Mucosa of rectum (tissue), 2 donors: ENCODE measurements at regions not wholly inside any gene's neighbourhood (a gene's known extent, or its start where the extent isn't known, plus 50 kb on each side); places are given as distances from the start of the nearest gene placed in this dataset.

Experiments used
- H3K27ac ChIP-seq, 2 donors: one replicate each; pipeline ENCODE4 v1.7.0; 2013; ENCODE audit warnings: inconsistent platforms in 2 of 2, low read depth in 2 of 2, low read length in 2 of 2
- H3K27me3 ChIP-seq, 2 donors: one replicate each; pipeline ENCODE4 v1.7.0; 2013; ENCODE audit warnings: low read length in 2 of 2; ENCODE audit not compliant: control insufficient read depth in 2 of 2, insufficient read depth in 2 of 2
- H3K36me3 ChIP-seq, 2 donors: one replicate each; pipeline ENCODE4 v1.7.0; 2013; ENCODE audit warnings: low read length in 2 of 2; ENCODE audit not compliant: control insufficient read depth in 2 of 2, insufficient read depth in 2 of 2
- H3K4me1 ChIP-seq, 2 donors: one replicate each; pipeline ENCODE4 v1.7.0; 2013; ENCODE audit warnings: low read length in 2 of 2, mild to moderate bottlenecking in 1 of 2; ENCODE audit not compliant: control insufficient read depth in 2 of 2, insufficient read depth in 2 of 2
- H3K4me3 ChIP-seq, 2 donors: one replicate each; pipeline ENCODE4 v1.7.0; 2013; ENCODE audit warnings: low read length in 2 of 2
- H3K9ac ChIP-seq, 2 donors: one replicate each; pipeline ENCODE4 v1.7.0; 2013; ENCODE audit warnings: low read length in 2 of 2, low read depth in 1 of 2, mild to moderate bottlenecking in 1 of 2
- H3K9me3 ChIP-seq, 2 donors: one replicate each; pipeline ENCODE4 v1.7.0; 2013; ENCODE audit warnings: low read length in 2 of 2; ENCODE audit not compliant: control insufficient read depth in 2 of 2
- donor health status: healthy.
- donor health status: Normal muscosa, but diverticular disease.

- H3K4me1 ChIP-seq: no peaks in the 10 kb centered on the region
- H3K36me3 ChIP-seq: no peaks in the 10 kb centered on the region
- no peak overlapping the region for H3K9ac ChIP-seq
- H3K27me3 ChIP-seq: no peaks in the 10 kb centered on the region
- no peak overlapping the region for H3K27ac ChIP-seq
- H3K4me3 ChIP-seq: no peak overlapping the region
- no peaks in the 10 kb centered on the region for H3K9me3 ChIP-seq
Observed at GRCh38 chr4:121277194-121278105, 103.4 kb downstream of the QRFPR start.

- Histone ChIP-seq H3K9me3 (no peaks in the 10 kb centered on the region), H3K4me1 (no peaks in the 10 kb centered on the region), H3K36me3 (no peaks in the 10 kb centered on the region), H3K4me3 (no peak overlapping the region), H3K27ac (no peak overlapping the region), H3K9ac (no peak overlapping the region), H3K27me3 (no peaks in the 10 kb centered on the region)
Observed at GRCh38 chr4:121273191-121273590, 107.6 kb downstream of the QRFPR start.

GRCh38 chr4:121272526-121272925, 108.3 kb downstream of the QRFPR start:
- no peaks in the 10 kb centered on the region for H3K27me3 ChIP-seq
- no peaks in the 10 kb centered on the region for H3K36me3 ChIP-seq
- no peak overlapping the region for H3K9ac ChIP-seq
- no peaks in the 10 kb centered on the region for H3K4me1 ChIP-seq
- H3K4me3 ChIP-seq: no peak overlapping the region
- H3K27ac ChIP-seq: no peak overlapping the region
- no peaks in the 10 kb centered on the region for H3K9me3 ChIP-seq

GRCh38 chr4:121270389-121270788, 106.3 kb upstream of the TNIP3 start:
- Histone ChIP-seq H3K9ac (no peak overlapping the region), H3K4me3 (no peak overlapping the region), H3K27me3 (no peaks in the 10 kb centered on the region), H3K4me1 (no peaks in the 10 kb centered on the region), H3K27ac (no peak overlapping the region), H3K9me3 (no peaks in the 10 kb centered on the region), H3K36me3 (no peaks in the 10 kb centered on the region)

GRCh38 chr4:121269001-121269400, 104.9 kb upstream of the TNIP3 start:
- Histone ChIP-seq H3K36me3 (no peaks in the 10 kb centered on the region), H3K9me3 (no peaks in the 10 kb centered on the region), H3K9ac (no peak overlapping the region), H3K4me1 (no peaks in the 10 kb centered on the region), H3K27me3 (no peaks in the 10 kb centered on the region), H3K4me3 (no peak overlapping the region), H3K27ac (no peak overlapping the region)

GRCh38 chr4:121266982-121267381, 102.9 kb upstream of the TNIP3 start:
- Histone ChIP-seq H3K27me3 (no peaks in the 10 kb centered on the region), H3K4me3 (no peak overlapping the region), H3K27ac (no peak overlapping the region), H3K9me3 (no peaks in the 10 kb centered on the region), H3K4me1 (no peaks in the 10 kb centered on the region), H3K9ac (no peak overlapping the region), H3K36me3 (no peaks in the 10 kb centered on the region)

GRCh38 chr4:121256887-121257466, 92.9 kb upstream of the TNIP3 start:
- Histone ChIP-seq H3K4me1 (no peaks in the 10 kb centered on the region), H3K4me3 (no peak overlapping the region), H3K36me3 (no peaks in the 10 kb centered on the region), H3K27me3 (no peaks in the 10 kb centered on the region), H3K9me3 (no peaks in the 10 kb centered on the region), H3K27ac (no peak overlapping the region), H3K9ac (no peak overlapping the region)

- no peaks in the 10 kb centered on the region for H3K4me1 ChIP-seq
- no peaks in the 10 kb centered on the region for H3K9me3 ChIP-seq
- H3K27ac ChIP-seq: no peak overlapping the region
- H3K9ac ChIP-seq: no peak overlapping the region
- no peak overlapping the region for H3K4me3 ChIP-seq
- no peaks in the 10 kb centered on the region for H3K36me3 ChIP-seq
- no peaks in the 10 kb centered on the region for H3K27me3 ChIP-seq
Observed at GRCh38 chr4:121255986-121256750, 92.0 kb upstream of the TNIP3 start.

GRCh38 chr4:121253961-121254360, 89.8 kb upstream of the TNIP3 start:
- Histone ChIP-seq H3K4me3 (no peak overlapping the region), H3K36me3 (no peaks in the 10 kb centered on the region), H3K9me3 (no peaks in the 10 kb centered on the region), H3K4me1 (no peaks in the 10 kb centered on the region), H3K9ac (no peak overlapping the region), H3K27me3 (no peaks in the 10 kb centered on the region), H3K27ac (peak overlapping the region; percentile 6 to 50)

GRCh38 chr4:121252224-121252806, 88.2 kb upstream of the TNIP3 start:
- Histone ChIP-seq H3K36me3 (no peaks in the 10 kb centered on the region), H3K27me3 (no peaks in the 10 kb centered on the region), H3K27ac (no peak overlapping the region), H3K9me3 (no peaks in the 10 kb centered on the region), H3K4me1 (no peaks in the 10 kb centered on the region), H3K4me3 (no peak overlapping the region), H3K9ac (no peak overlapping the region)
